HG03457 (cell line): ENCODE measurements at regions not wholly inside any gene's neighbourhood (a gene's known extent, or its start where the extent isn't known, plus 50 kb on each side); places are given as distances from the start of the nearest gene placed in this dataset.

Experiments used
- ATAC-seq: cut with Tn5 transposase; IDR thresholded peaks from one replicate; pipeline ENCODE4 v1.9.1; 2021; ENCODE audit warnings: moderate number of reproducible peaks; ENCODE audit not compliant: unreplicated experiment

DNA sequence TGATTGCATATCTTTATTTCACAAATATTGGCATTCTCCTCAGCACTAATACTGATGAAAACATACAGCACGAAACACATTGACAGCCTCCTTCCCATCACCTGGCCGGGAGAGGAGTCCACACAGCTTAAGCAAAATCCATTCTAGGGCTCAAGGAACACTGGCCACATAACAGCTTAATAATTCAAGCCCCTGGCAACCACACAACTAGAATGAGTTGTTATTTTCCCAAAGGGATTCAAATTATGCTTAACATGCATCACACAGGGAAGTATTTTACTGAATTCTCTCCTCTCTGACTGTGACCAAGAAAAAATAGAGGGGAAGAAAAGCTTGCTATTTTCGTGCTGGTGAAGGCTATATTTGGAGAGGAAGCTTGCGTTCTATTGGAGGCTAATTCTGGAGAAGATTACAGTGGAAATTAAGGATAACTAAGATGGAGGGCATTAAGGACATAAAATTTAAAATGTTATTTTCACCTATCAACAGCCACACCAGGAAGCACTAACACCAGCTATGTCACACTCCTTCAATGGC, 198.5 kb downstream of the ADGRG6 start:
- ATAC-seq = no peak

DNA sequence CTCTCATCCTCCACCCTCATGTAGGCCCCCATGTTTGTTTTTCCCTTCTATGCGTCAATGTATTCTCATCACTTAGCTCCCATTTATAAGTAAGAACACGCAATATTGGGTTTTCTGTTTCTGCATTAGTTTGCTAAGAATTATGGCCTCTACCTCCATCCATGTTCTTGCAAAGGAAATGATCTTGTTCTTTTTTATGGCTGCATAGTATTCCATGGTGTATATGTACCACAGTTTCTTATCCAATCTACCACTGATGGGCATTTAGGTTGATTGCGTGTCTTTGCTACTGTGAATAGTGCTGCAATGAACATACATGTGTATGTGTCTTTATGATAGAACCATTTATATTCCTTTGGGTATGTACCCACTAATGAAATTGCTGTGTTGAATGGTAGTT, 200.0 kb downstream of the ADGRG6 start:
- no peak for ATAC-seq

DNA sequence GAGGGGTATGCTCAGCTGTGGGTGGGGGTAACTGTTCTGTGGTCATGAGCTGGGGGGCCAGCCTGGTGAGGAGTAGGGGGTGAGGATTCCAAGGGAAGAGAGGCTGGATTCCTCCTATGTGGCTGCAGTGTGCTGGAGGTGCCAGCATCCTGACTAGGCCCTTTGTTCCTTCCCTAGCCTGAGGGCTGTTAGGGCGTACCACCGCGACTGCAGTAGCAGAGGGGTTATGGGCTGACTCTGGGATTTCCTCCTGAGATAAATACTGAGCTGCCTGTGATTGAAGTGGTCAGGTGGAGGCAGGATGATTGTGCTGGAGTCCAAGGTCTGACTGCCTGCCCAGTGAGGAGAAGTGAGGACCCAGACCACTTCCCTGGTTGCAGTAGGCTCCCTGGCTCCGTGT, 205.3 kb downstream of the ADGRG6 start:
- ATAC-seq = no peak

DNA sequence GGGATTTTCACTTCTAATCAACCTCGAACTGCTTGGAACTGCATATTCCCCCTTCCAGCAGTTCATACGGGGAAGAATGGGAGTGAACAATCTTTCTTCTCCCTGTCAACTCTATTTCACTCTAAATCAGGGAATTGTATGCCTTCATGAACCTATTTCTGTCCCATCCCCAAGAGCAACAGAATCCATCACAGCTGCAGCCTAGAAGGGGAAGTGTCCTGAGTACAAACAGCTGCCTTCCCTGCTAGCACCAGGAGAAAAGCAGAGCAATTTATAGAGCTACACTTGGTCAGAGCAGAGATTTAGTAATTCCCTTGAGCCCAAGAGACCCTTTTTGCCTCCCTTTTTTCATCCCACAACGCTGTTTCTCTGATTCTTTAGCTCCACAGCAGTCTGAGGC, 208.4 kb downstream of the ADGRG6 start:
- no peak for ATAC-seq

DNA sequence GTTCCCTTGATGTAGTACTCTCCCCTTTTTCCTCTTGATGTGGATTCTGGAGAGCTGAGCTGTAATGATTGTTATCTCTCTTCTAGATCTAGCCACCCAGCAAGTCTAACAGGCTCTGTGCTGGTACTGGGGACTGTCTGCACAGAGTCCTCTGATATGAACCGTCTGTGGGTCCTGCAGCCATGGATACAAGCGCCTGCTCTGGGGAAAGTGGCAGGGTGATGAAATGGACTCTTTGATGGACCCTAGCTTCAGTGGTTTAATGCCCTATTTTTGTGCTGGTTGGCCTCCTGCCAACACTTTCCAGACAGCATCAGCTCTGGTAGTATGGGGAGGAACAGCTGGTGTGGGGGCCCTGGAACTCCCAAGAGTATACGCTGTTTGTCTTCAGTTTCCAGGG, 216.3 kb downstream of the ADGRG6 start:
- no peak for ATAC-seq

DNA sequence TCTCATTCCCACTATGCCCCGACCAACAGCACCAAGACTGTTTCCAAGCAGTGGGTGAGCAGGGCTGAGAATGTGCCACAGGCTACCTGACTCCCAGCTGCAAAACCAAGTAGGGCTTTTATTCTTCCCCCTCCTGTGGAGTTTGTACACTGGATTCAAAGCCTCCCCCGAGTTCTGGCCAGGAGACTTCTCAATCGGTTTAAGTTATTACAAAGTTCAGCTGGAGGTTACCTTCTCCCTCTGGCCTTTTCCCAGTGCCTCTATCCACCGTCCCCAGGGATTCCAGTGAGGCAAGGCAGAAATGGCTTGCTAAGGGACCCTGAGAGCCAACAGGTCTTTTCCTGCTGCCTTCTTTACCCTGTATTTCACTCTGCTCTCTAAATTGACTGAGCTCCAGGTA, 217.0 kb downstream of the ADGRG6 start:
- no peak for ATAC-seq

DNA sequence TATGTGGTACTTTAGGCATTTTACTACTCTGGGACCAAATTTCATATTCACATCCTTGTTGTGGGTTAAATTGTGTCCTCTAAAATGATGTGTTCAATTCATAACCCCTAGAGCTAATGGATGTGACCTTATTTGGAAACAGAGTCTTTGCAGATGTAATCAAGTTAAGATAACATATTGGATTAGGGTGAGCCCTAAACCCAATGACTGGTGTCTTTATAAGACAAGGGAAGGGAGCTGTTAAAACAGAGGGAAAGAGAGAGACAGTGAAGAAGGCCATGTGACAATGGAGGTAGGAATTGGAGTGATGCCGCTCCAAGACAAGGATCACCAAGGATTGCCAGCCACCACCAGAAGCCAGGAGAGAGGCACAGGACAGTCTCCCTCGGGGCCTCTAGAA, 220.0 kb downstream of the ADGRG6 start:
- ATAC-seq = no peak

DNA sequence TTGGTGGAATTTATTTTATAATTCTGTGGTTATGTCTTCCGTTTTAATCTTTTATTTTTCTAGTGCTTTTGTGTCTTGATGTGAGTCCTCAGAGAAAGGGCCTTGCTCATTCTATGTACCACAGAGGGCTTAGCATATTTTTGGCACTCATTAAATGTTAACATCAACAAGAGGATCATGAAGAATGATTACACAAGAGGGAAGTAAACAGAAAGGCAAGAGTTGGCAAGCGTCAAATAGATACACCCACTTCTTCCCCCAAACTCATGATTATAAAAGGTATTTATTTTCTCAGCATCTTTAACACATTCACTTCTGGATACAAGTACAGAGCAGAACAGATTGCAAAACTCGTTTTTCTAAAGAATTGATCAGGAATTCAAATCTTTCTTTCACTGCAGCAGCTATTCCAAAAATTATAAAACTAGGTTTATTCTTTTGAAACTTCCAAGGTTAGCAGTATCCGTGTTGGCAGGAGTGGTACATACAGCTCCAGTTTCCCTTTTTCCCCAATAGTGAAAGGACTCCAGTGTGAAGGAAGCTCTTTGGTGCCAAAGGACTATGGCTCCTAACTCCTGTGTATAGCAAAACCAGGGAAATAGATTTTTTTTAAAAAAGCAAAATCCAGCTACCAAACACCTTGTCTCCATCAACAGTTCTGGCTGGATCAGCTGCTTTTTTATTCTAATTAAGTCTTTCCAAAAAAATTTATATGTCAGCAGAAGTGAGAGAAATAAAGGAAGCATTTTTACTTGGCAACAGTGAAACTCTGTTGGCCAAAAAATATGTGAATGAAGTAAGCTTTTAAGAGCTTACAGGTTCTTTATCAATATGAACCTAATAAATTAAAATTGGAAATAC, 221.9 kb downstream of the ADGRG6 start:
- no peak for ATAC-seq

DNA sequence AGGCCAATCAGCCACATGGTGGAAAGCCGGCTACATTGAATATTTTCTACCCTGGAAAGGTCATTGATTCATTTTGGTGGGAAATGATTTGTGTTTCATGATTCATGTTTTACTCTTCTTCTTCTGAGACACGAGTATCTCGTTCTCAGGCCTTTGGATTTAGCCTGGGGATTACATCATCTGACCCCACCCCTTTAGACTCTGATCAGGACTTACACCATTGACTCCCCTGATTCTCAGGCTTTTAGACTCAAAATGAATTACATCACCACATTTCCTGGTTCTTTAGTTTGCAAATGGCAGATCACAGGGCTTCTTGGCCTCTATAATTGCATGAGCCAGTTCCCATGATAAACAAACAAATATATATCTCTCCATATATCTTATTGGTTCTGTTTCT, 228.8 kb downstream of the ADGRG6 start:
- no peak for ATAC-seq

DNA sequence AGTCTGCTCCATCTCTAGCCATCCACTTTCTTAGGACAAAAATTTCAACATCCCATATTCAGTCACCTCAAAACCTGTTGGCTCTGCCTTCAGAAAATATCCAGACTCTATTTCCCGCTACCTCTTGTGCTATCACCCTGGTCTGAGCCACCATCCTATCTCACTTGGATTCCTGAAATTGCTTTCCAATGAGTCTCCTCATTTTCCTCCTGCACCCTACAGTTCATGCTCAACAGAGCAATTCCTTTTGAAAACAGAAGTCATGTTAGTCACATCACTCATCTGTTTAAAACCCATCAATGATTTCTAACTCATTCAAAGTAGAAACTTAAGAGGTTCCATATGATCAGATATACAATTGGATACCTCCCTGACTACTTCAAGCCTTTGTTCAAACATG, 229.9 kb downstream of the ADGRG6 start:
- ATAC-seq = no peak

DNA sequence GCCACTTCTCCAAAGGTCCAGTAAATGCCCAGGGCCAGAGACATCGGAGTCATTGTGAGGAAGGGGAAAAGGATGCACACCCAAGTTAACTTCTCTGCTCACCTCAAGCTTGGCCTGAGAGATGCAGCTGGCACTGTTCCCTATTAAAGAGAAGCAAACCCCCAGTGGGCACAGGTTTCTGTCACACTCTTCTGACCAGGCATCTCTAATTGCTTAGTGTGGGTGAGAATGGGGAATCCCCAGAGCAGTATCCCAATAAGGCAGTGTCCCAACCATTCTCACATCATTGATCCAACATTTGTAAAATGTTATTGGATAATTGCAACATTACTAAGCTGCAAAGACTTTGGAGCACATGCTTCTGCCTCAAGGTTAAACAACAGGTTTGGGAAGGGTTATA, 232.3 kb downstream of the ADGRG6 start:
- no peak for ATAC-seq

DNA sequence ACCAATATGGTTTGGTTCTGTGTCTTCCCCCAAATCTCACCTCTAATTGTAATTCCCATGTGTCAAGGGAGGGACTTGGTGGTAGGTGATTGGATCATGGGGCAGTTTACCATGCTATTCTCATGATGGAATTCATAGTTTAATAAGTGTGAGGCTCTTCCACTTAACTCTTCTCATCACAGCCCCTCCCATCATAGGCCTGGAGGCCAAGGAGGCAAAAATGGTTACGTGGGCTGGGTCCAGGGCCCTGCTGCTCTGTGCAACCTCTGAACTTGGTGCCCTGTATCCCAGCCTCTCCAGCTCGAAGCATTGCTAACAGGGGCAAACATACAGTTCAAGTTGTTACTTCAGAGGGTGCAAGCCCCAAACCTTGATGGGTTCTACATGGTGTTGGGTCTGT, 232.7 kb downstream of the ADGRG6 start:
- no peak for ATAC-seq

DNA sequence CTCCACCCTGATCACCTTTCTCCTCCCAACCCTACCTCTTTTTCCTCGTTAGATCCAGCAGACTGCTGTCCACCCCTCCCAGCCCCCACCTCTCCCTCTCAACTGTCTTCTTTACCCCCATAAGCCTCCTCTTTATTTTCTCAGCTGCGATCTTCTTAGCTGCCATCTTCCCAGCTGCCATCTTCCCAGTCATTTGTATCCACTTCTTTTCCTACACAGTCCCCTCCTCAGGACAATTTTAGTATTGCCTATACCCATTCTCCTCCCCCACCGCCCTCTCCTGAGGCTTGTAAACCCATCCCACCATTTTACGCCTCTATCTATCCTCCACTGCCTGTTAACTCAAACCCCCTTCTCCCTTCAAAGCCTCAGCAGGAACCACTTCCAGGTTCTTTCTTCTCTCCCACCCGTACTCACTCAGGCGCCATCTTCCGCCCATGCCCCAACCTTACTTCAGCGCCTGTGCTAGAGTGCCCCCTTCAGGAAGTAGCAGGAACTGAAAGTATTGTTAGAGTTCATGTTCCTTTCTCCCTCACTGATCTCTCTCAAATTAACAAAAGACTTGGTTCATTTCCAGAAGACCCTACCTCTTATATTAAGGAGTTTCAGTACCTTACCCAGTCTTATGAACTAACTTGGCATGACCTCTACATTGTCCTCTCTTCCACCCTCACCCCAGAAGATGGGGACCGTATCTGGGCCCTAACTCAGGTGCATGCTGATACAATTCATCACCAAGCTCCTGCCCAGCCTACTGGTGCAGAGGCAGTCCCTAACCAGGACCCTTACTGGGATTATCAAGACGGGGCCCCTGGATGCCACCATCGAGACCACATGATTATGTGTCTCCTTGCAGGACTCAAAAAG, 236.0 kb downstream of the ADGRG6 start:
- no peak for ATAC-seq

DNA sequence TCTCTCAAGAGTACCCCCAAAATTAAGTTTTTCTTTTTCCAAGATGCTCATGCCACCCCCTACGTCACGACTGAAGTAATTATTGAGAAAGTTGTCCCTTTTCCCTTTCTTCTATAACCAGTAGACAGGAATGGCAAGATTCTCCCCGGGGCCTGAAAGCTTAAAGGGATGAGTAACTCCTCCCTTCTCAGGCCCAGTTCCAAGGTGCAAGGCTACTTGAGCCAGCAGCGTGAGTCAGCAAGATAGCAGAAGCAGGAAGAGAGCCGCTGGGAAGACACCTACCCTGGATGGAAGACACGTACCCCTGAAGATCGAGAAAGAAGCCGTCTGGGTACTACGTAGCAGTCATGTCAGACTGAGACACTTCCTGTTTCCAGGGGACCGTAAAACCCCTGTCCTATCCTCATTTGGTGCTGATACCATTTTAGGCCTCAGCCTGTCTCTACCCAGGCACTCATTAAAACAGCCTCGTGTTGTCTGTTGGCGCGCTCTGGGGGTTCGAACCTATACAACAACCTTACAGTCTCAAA, 241.0 kb downstream of the ADGRG6 start:
- ATAC-seq = no peak

DNA sequence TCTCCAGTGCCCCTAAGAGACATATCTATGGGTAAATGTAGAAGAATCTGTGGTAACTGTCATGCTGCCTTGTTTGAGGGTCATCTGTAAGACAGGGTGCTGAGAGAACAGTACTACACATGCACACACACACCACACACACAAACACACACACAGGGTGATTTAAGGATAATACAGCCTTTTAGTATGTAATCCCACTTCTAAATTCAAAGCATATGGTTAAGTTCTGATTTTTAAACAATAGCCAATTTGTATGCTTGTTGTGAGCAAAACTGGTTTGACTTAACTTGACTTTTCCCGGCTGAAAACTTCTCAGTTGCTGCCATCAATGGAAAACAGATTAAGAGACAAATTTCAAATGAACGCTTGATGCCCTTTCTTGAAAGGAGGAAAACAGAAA, 241.8 kb downstream of the ADGRG6 start:
- no peak for ATAC-seq

DNA sequence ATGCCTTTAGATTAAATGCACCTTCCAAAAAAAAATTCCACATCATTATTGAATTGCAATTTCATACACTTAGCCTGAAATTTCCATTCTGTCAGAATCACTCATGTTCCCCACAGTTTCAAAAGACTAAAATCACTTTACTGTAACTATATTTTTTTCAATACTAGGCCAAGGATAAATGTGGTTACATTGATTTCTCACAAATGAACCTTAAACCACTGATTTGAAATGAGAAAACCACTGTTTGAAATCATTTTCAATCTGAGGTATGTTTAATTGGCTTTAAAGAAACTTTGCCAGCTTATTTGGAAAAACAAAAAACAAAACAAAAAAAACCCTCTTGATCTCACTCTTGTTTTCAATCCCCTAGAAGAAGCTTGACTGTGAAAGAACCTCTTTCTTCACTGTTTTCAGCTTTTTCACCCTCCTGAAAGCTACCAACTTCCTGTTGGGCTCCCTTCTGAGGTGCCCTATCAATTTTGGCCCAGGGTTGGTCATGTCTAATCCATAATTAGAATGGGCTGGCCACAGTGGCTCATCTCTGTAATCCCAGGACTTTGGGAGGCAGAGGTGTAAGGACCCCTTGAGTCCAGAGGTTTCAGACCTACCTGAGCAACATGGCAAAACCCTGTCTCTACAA, 242.5 kb downstream of the ADGRG6 start:
- ATAC-seq = no peak

DNA sequence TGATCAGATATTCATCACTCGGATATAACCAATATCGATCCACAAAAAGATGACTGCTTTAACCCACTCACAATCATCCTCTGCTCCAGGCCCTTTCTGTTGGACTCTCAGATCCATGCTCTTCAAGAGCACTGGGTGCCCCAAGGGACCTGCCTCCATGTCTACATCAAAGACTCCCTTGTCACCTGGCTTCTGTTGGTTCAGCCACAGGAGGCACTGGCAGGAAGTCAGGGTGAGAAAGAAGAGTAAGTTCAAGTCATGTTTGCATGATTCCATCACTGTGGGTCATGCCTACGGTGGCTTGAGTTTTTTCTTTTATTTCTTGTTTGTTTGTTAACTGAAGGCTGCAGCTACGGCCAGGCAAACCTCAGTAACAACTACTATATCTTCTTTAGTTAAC, 243.3 kb downstream of the ADGRG6 start:
- no peak for ATAC-seq

DNA sequence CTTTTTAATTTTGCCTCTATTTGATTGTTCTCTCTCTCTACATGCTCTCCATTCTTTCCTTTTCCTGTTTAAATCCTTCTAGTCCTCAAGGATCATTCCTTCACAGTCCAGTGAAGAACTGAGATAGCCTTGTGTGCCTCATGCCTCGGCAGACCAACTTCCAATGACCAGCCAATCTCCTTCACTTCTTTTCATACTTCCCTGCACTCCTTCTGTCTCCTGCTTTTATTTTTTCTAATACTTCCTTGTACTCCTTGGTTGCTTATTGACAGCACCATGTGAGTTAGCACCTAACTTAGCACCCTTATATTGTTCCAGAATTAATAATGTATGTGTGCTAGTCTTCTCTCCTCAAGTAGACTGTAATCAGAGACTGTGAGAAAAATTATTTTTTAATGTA, 246.8 kb downstream of the ADGRG6 start:
- ATAC-seq = no peak

DNA sequence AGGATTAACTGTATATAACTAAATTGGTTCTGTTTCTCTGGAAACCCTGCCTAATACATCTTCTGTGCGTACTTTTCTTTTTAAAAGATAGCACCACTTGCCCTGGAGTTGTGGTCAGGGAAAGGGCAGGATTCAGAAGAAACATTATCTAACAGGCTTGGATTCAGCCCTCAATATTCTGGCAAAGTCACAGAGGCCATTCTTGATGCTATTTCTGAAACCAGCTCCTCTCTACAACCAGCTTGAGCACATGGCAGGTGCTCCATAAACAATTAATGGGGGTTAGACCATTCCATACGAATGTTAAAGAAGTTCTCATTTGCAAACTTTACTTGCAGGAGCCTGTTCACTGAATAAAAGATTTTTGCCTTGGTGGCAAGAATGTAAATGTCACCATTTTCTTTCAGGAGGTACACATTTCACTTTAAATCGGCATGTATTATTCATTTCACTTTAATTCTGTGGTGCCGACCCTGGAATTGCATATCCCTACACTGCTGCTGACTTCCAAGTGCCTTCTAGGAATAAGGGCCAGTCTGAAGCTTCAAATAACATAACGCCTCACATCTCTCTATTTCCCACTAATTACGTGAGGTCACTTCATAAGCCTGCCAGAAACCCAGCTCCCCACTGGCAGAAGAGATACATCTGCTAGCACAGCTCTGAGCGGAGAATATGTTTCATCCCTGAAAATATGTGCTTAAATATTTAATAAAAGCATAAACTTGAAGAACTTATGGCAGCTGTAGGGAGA, 248.7 kb downstream of the ADGRG6 start:
- ATAC-seq = no peak

DNA sequence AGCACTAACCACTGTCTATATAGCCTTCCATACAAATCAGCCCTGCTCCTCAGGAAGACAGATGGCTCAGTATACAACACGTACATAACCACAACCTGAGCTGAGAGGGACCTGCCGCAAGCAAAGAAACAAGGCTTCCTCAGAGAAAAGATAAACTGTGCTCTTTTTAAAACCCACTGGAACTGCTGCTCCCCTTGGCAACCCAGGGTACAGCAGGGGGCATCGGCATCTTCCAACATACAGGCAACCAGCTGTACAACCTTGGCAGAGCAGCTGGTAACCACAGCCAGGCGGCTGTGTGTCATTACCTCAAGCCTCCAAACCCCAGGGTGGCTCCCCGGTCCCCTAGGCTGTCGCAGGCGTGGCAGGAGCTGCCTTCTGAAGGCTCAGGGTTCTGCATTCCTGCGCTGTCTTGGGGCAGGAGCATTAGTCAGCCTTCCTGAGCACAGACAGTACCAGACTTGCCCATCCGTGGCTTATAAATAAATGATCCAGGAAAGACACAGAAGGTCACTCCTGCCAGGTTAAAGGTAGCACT, 249.5 kb downstream of the ADGRG6 start:
- no peak for ATAC-seq
